ENCODE measurements at regions not wholly inside any gene's neighbourhood (a gene's known extent, or its start where the extent isn't known, plus 50 kb on each side); places are given as distances from the start of the nearest gene placed in this dataset.

GRCh38 chr6:168387426-168387825 is 53.6 kb upstream of the SMOC2 start:
- no peaks in the 10 kb centered on the region for H4K20me1 ChIP-seq (ENCODE audit: insufficient read depth, low read length, poor library complexity, severe bottlenecking)
- no peaks in the 10 kb centered on the region; the same call in 1 of the 2 replicates for H3F3A ChIP-seq (ENCODE audit: low read depth)
- no peak overlapping the region for H2AFZ ChIP-seq (ENCODE audit: low read length)
- TF ChIP-seq CTCF (conservative IDR thresholded peaks at IDR 0.05; ENCODE audit: low read length) (no peak), EZH2phosphoT487 (IDR thresholded peaks at IDR 0.05; ENCODE audit: borderline replicate concordance) (no peak)
- H3K9me3 ChIP-seq (ENCODE audit: insufficient read depth, low read depth, low read length), result peaks cover 30% of the 10 kb centered on the region; the same call in 1 of the 2 replicates
- H3K27me3 ChIP-seq (ENCODE audit: insufficient read depth, low read length, poor library complexity, severe bottlenecking), result no peaks in the 10 kb centered on the region
- H3K4me1 ChIP-seq (ENCODE audit: insufficient read depth, low read length, poor library complexity, severe bottlenecking), result no peaks in the 10 kb centered on the region
- no peak overlapping the region for H3K4me3 ChIP-seq (ENCODE audit: low read length, poor library complexity, severe bottlenecking)
- no peak overlapping the region for H3K4me2 ChIP-seq (ENCODE audit: low read depth, low read length, poor library complexity, severe bottlenecking)
- no peak overlapping the region for H3K9ac ChIP-seq (ENCODE audit: low read depth, low read length, poor library complexity, severe bottlenecking)
- H3K36me3 ChIP-seq (ENCODE audit: insufficient read depth, low read length), result no peaks in the 10 kb centered on the region
- no peaks in the 10 kb centered on the region for H3K79me2 ChIP-seq (ENCODE audit: insufficient read depth, low read length)
- H3K9me2 ChIP-seq (replicated peaks; ENCODE audit: low read depth, low read length), result no peaks in the 10 kb centered on the region

- Histone ChIP-seq H3K9me2 (replicated peaks; ENCODE audit: low read depth, low read length) (no peaks in the 10 kb centered on the region), H3K9me3 (ENCODE audit: insufficient read depth, low read depth, low read length) (peaks cover 26% of the 10 kb centered on the region; the same call in 1 of the 2 replicates), H3K4me2 (ENCODE audit: low read depth, low read length, poor library complexity, severe bottlenecking) (no peak overlapping the region), H2AFZ (ENCODE audit: low read length) (no peak overlapping the region), H3K4me3 (ENCODE audit: low read length, poor library complexity, severe bottlenecking) (no peak overlapping the region), H4K20me1 (ENCODE audit: insufficient read depth, low read length, poor library complexity, severe bottlenecking) (no peaks in the 10 kb centered on the region), H3K4me1 (ENCODE audit: insufficient read depth, low read length, poor library complexity, severe bottlenecking) (no peaks in the 10 kb centered on the region), H3F3A (ENCODE audit: low read depth) (no peaks in the 10 kb centered on the region; the same call in 1 of the 2 replicates), H3K27me3 (ENCODE audit: insufficient read depth, low read length, poor library complexity, severe bottlenecking) (no peaks in the 10 kb centered on the region), H3K36me3 (ENCODE audit: insufficient read depth, low read length) (no peaks in the 10 kb centered on the region), H3K79me2 (ENCODE audit: insufficient read depth, low read length) (no peaks in the 10 kb centered on the region), H3K9ac (ENCODE audit: low read depth, low read length, poor library complexity, severe bottlenecking) (no peak overlapping the region)
- no peak for TF ChIP-seq EZH2phosphoT487 (IDR thresholded peaks at IDR 0.05; ENCODE audit: borderline replicate concordance)
- no peak for TF ChIP-seq CTCF (conservative IDR thresholded peaks at IDR 0.05; ENCODE audit: low read length)
Observed at GRCh38 chr6:168387911-168388310, 53.1 kb upstream of the SMOC2 start.

GRCh38 chr6:168388641-168389633 is 52.0 kb upstream of the SMOC2 start:
- TF ChIP-seq CTCF (conservative IDR thresholded peaks at IDR 0.05; ENCODE audit: low read length), result no peak
- no peak for TF ChIP-seq EZH2phosphoT487 (IDR thresholded peaks at IDR 0.05; ENCODE audit: borderline replicate concordance)
- H2AFZ ChIP-seq (ENCODE audit: low read length), result no peak overlapping the region
- no peaks in the 10 kb centered on the region for H3F3A ChIP-seq (ENCODE audit: low read depth)
- H3K79me2 ChIP-seq (ENCODE audit: insufficient read depth, low read length), result no peaks in the 10 kb centered on the region
- no peak overlapping the region for H3K4me3 ChIP-seq (ENCODE audit: low read length, poor library complexity, severe bottlenecking)
- no peaks in the 10 kb centered on the region for H3K9me2 ChIP-seq (replicated peaks; ENCODE audit: low read depth, low read length)
- H3K9me3 ChIP-seq (ENCODE audit: insufficient read depth, low read depth, low read length), result peaks cover 21% of the 10 kb centered on the region; the same call in 1 of the 2 replicates
- no peaks in the 10 kb centered on the region for H3K4me1 ChIP-seq (ENCODE audit: insufficient read depth, low read length, poor library complexity, severe bottlenecking)
- H4K20me1 ChIP-seq (ENCODE audit: insufficient read depth, low read length, poor library complexity, severe bottlenecking), result no peaks in the 10 kb centered on the region
- H3K36me3 ChIP-seq (ENCODE audit: insufficient read depth, low read length), result no peaks in the 10 kb centered on the region
- no peak overlapping the region for H3K9ac ChIP-seq (ENCODE audit: low read depth, low read length, poor library complexity, severe bottlenecking)
- no peaks in the 10 kb centered on the region for H3K27me3 ChIP-seq (ENCODE audit: insufficient read depth, low read length, poor library complexity, severe bottlenecking)
- H3K4me2 ChIP-seq (ENCODE audit: low read depth, low read length, poor library complexity, severe bottlenecking), result no peak overlapping the region

All from Loucy (cell line).